ENCODE measurements at regions not wholly inside any gene's neighbourhood (a gene's known extent, or its start where the extent isn't known, plus 50 kb on each side); places are given as distances from the start of the nearest gene placed in this dataset.

GRCh38 chr2:121133551-121134319, 151.3 kb downstream of the TFCP2L1 start:
- no peak for DNase-seq (ENCODE audit: low spot score)
- no peak for TF ChIP-seq CTCF (IDR thresholded peaks at IDR 0.05; ENCODE audit: extremely low read depth, missing control alignments)

GRCh38 chr2:121134728-121135127, 150.3 kb downstream of the TFCP2L1 start:
- TF ChIP-seq CTCF (IDR thresholded peaks at IDR 0.05; ENCODE audit: extremely low read depth, missing control alignments), result no peak
- DNase-seq (ENCODE audit: low spot score), result no peak

GRCh38 chr2:121135168-121135853, 149.7 kb downstream of the TFCP2L1 start:
- no peak for TF ChIP-seq CTCF (IDR thresholded peaks at IDR 0.05; ENCODE audit: extremely low read depth, missing control alignments)
- no peak for DNase-seq (ENCODE audit: low spot score)

- DNase-seq (ENCODE audit: low spot score), result no peak
- no peak for TF ChIP-seq CTCF (IDR thresholded peaks at IDR 0.05; ENCODE audit: extremely low read depth, missing control alignments)
These were observed 148.7 kb downstream of the TFCP2L1 start for GRCh38 chr2:121136323-121136722.

- no peak for DNase-seq (ENCODE audit: low spot score)
- no peak for TF ChIP-seq CTCF (IDR thresholded peaks at IDR 0.05; ENCODE audit: extremely low read depth, missing control alignments)
These were observed 147.4 kb downstream of the TFCP2L1 start for GRCh38 chr2:121137571-121137970.

GRCh38 chr2:121140734-121141133, 144.3 kb downstream of the TFCP2L1 start:
- no peak for TF ChIP-seq CTCF (IDR thresholded peaks at IDR 0.05; ENCODE audit: extremely low read depth, missing control alignments)

GRCh38 chr2:121142452-121142851, 142.6 kb downstream of the TFCP2L1 start:
- DNase-seq (ENCODE audit: low spot score), result no peak
- TF ChIP-seq CTCF (IDR thresholded peaks at IDR 0.05; ENCODE audit: extremely low read depth, missing control alignments), result no peak

More at GRCh38 chr2:121140734-121141133, 144.3 kb downstream of the TFCP2L1 start:
- no peak for DNase-seq (ENCODE audit: low spot score)

All from GM20000 (cell line).